H1 (cell line): ENCODE measurements at regions not wholly inside any gene's neighbourhood (a gene's known extent, or its start where the extent isn't known, plus 50 kb on each side); places are given as distances from the start of the nearest gene placed in this dataset.

Experiments used
- CTCF ChIA-PET: fragments of 300-600 bp; sonication (Branson Sonifier 250); formaldehyde crosslinking; loops from one replicate; lab custom pipeline; 2021; ENCODE audit not compliant: partially characterized antibody; lab: Charles Lee
- POLR2A ChIA-PET: fragments of 300-600 bp; sonication (Branson Sonifier 250); formaldehyde crosslinking; loops from one replicate; lab custom pipeline; 2021; ENCODE audit warnings: inconsistent platforms; ENCODE audit not compliant: partially characterized antibody; lab: Charles Lee
- DNase-seq, 2 experiments: peaks; one replicate each; pipeline versions ENCODE4 v3.0.0 to v3.0.0-alpha.2; 2010 to 2022; ENCODE audit warnings: low spot score in 2 of 2, low read depth in 1 of 2, mixed read lengths in 1 of 2
- FAIRE-seq: peaks from 2 replicates; lab custom pipeline; 2011; peaks lifted over from hg19 to GRCh38; lab: Jason Lieb, UNC
- H2AFZ ChIP-seq: 2 replicates; pipeline ENCODE4 v1.8.1; 2012; ENCODE audit warnings: low read length, inconsistent platforms
- H2AK5ac ChIP-seq: 2 replicates; pipeline ENCODE4 v1.6.1; 2013; ENCODE audit warnings: low read depth, low read length
- H2BK120ac ChIP-seq: replicated peaks from 2 replicates; pipeline ENCODE3; 2013; ENCODE audit warnings: low read depth, low read length, inconsistent platforms
- H2BK12ac ChIP-seq: 2 replicates; pipeline ENCODE4 v1.6.1; 2013; ENCODE audit warnings: low read depth, low read length
- H2BK15ac ChIP-seq: 2 replicates; pipeline ENCODE4 v1.6.1; 2013; ENCODE audit warnings: low read length
- H2BK20ac ChIP-seq: 2 replicates; pipeline ENCODE4 v1.6.1; 2013; ENCODE audit warnings: low read length
- H2BK5ac ChIP-seq: 2 replicates; pipeline ENCODE4 v1.6.1; 2013; ENCODE audit warnings: low read depth, low read length
- H3K14ac ChIP-seq: 2 replicates; pipeline ENCODE4 v1.6.1; 2013; ENCODE audit warnings: inconsistent platforms; ENCODE audit not compliant: insufficient read length
- H3K18ac ChIP-seq: 2 replicates; pipeline ENCODE4 v1.6.1; 2013; ENCODE audit warnings: low read length; ENCODE audit errors: extremely low read depth
- H3K23ac ChIP-seq: 2 replicates; pipeline ENCODE4 v1.6.1; 2013; ENCODE audit warnings: inconsistent platforms; ENCODE audit not compliant: insufficient read length
- H3K23me2 ChIP-seq: 2 replicates; pipeline ENCODE4 v1.6.1; 2013; ENCODE audit warnings: low read depth, low read length
- H3K27ac ChIP-seq: 2 replicates; pipeline ENCODE4 v1.6.1; 2011; ENCODE audit warnings: low read depth, low read length, inconsistent platforms
- H3K27me3 ChIP-seq, 4 experiments: replicated peaks in 1 of 4; 1 replicate in 1 of 4; 2 replicates in 3 of 4; pipeline versions ENCODE4 v1.6.1 to v1.8.1; 2011 to 2013; ENCODE audit warnings: low read length in 3 of 4, mild to moderate bottlenecking in 3 of 4, inconsistent platforms in 2 of 4, mixed read lengths in 2 of 4, moderate library complexity in 1 of 4; ENCODE audit not compliant: control insufficient read depth in 3 of 4, insufficient read depth in 3 of 4; ENCODE audit errors: extremely low read depth in 1 of 4
- H3K36me3 ChIP-seq, 4 experiments: 2 replicates each; pipeline versions ENCODE4 v1.6.1 to v1.8.1; 2011 to 2013; ENCODE audit warnings: mild to moderate bottlenecking in 4 of 4, low read length in 3 of 4, moderate library complexity in 2 of 4, control low read depth in 1 of 4, inconsistent platforms in 1 of 4; ENCODE audit not compliant: insufficient read depth in 4 of 4, control insufficient read depth in 2 of 4
- H3K4ac ChIP-seq: replicated peaks from 2 replicates; pipeline ENCODE3; 2013; ENCODE audit warnings: low read length, low read depth, mixed read lengths, inconsistent platforms; ENCODE audit not compliant: insufficient read length
- H3K4me1 ChIP-seq, 4 experiments: replicated peaks in 1 of 4; 1 replicate in 1 of 4; 2 replicates in 3 of 4; pipeline versions ENCODE4 v1.6.1 to v1.8.1; 2011 to 2013; ENCODE audit warnings: low read length in 3 of 4, inconsistent platforms in 2 of 4, mixed read lengths in 1 of 4; ENCODE audit not compliant: insufficient read depth in 4 of 4, control insufficient read depth in 3 of 4
- H3K4me2 ChIP-seq, 2 experiments: 2 replicates each; pipeline versions ENCODE4 v1.6.1 to v1.8.1; 2011 to 2013; ENCODE audit warnings: low read depth in 2 of 2, low read length in 2 of 2, control low read depth in 1 of 2, inconsistent platforms in 1 of 2, mild to moderate bottlenecking in 1 of 2; ENCODE audit not compliant: insufficient read depth in 1 of 2
- H3K4me3 ChIP-seq, 4 experiments: fragments of 200-600, 300-600 bp in 1 of 4; sonication (generic), shearing (Covaris generic), sonication (Bioruptor Twin) in 1 of 4; 2 replicates each; pipeline versions ENCODE4 v1.5.1 to v1.8.1; 2011 to 2016; ENCODE audit warnings: low read length in 4 of 4, low read depth in 3 of 4, control low read depth in 2 of 4, inconsistent platforms in 2 of 4, mild to moderate bottlenecking in 2 of 4, mixed read lengths in 1 of 4, moderate library complexity in 1 of 4; ENCODE audit not compliant: insufficient read depth in 2 of 4; ENCODE audit errors: extremely low read depth in 1 of 4
- H3K56ac ChIP-seq: replicated peaks from 2 replicates; pipeline ENCODE3; 2013; ENCODE audit warnings: low read depth, mild to moderate bottlenecking, mixed read lengths, low read length, inconsistent platforms; ENCODE audit not compliant: insufficient read length
- H3K79me1 ChIP-seq: 2 replicates; pipeline ENCODE4 v1.6.1; 2013; ENCODE audit warnings: low read depth, low read length, control low read depth
- H3K79me2 ChIP-seq, 2 experiments: 2 replicates each; pipeline versions ENCODE4 v1.6.1 to v1.8.1; 2012 to 2013; ENCODE audit warnings: low read length in 2 of 2, mild to moderate bottlenecking in 2 of 2, inconsistent platforms in 1 of 2; ENCODE audit not compliant: insufficient read depth in 2 of 2, control insufficient read depth in 1 of 2
- H3K9ac ChIP-seq, 4 experiments: replicated peaks in 1 of 4; 1 replicate in 1 of 4; 2 replicates in 3 of 4; pipeline versions ENCODE4 v1.6.1 to v1.8.1; 2011 to 2013; ENCODE audit warnings: low read depth in 3 of 4, low read length in 3 of 4, control low read depth in 2 of 4, mild to moderate bottlenecking in 2 of 4, moderate library complexity in 2 of 4, inconsistent platforms in 1 of 4; ENCODE audit errors: extremely low read depth in 1 of 4
- H3K9me3 ChIP-seq, 2 experiments: 2 replicates each; pipeline versions ENCODE4 v1.6.1 to v1.8.1; 2012 to 2013; ENCODE audit warnings: mild to moderate bottlenecking in 2 of 2, moderate library complexity in 2 of 2, control low read depth in 1 of 2, inconsistent platforms in 1 of 2, low read depth in 1 of 2, low read length in 1 of 2, mixed read lengths in 1 of 2; ENCODE audit not compliant: insufficient read depth in 2 of 2
- H4K20me1 ChIP-seq, 2 experiments: replicated peaks in 1 of 2; 2 replicates each; pipeline versions ENCODE3 to v1.8.1; 2011 to 2013; ENCODE audit warnings: inconsistent platforms in 2 of 2, low read length in 2 of 2, mild to moderate bottlenecking in 1 of 2; ENCODE audit not compliant: insufficient read depth in 2 of 2, control insufficient read depth in 1 of 2
- H4K5ac ChIP-seq: 2 replicates; pipeline ENCODE4 v1.6.1; 2013; ENCODE audit warnings: low read length, low read depth, mixed read lengths, inconsistent platforms; ENCODE audit not compliant: insufficient read length
- H4K8ac ChIP-seq: 2 replicates; pipeline ENCODE4 v1.8.0; 2013; ENCODE audit warnings: mild to moderate bottlenecking, moderate library complexity, low read length, inconsistent platforms; ENCODE audit not compliant: insufficient read depth; ENCODE audit errors: extremely low read depth
- H4K91ac ChIP-seq: replicated peaks from 2 replicates; pipeline ENCODE3; 2013; ENCODE audit warnings: low read length, mixed read lengths, inconsistent platforms; ENCODE audit not compliant: insufficient read length
- BCL11A ChIP-seq, 2 experiments: IDR thresholded peaks; one replicate each; pipeline ENCODE4 v1.6.1; 2011; ENCODE audit warnings: low read depth in 2 of 2, low read length in 2 of 2, mild to moderate bottlenecking in 2 of 2
- CREB1 ChIP-seq: IDR thresholded peaks from 2 replicates; pipeline ENCODE4 v1.6.1; 2012; ENCODE audit warnings: inconsistent platforms
- FOSL1 ChIP-seq: IDR thresholded peaks from 2 replicates; pipeline ENCODE4 v1.6.1; 2011; ENCODE audit warnings: mild to moderate bottlenecking, low read depth, low read length, moderate library complexity; ENCODE audit not compliant: insufficient read depth
- HDAC6 ChIP-seq: IDR thresholded peaks from one replicate; pipeline ENCODE4 v1.7.1; 2012; ENCODE audit warnings: low read depth, mild to moderate bottlenecking, inconsistent platforms, low read length, moderate library complexity
- KDM4A ChIP-seq: IDR thresholded peaks from one replicate; pipeline ENCODE4 v1.7.1; 2012; ENCODE audit warnings: low read depth, mild to moderate bottlenecking, moderate library complexity, low read length, inconsistent platforms; ENCODE audit not compliant: severe bottlenecking
- MAX ChIP-seq: IDR thresholded peaks from 2 replicates; pipeline ENCODE4 v1.6.1; 2012; ENCODE audit warnings: inconsistent platforms
- POLR2A ChIP-seq, 2 experiments: IDR thresholded peaks; 1 replicate in 1 of 2; 2 replicates in 1 of 2; pipeline ENCODE4 v1.6.1; 2011; ENCODE audit warnings: low read depth in 2 of 2, low read length in 2 of 2, mild to moderate bottlenecking in 2 of 2; ENCODE audit errors: control extremely low read depth in 1 of 2
- SRF ChIP-seq: IDR thresholded peaks from 2 replicates; pipeline ENCODE4 v1.6.1; 2011; ENCODE audit warnings: mild to moderate bottlenecking, low read depth, low read length, moderate library complexity
- WGBS, 2 experiments: shearing (Covaris generic) in 1 of 2; methylation state at CpG; one replicate each; pipeline versions ENCODE4 v1.1.6 to v1.1.7; 2013 to 2015; ENCODE audit warnings: low lambda C conversion rate in 2 of 2, mixed read lengths in 2 of 2, inconsistent platforms in 1 of 2, low coverage in 1 of 2, missing lambda C conversion rate in 1 of 2; ENCODE audit not compliant: insufficient replicate concordance in 2 of 2, insufficient coverage in 1 of 2, insufficient read length in 1 of 2; ENCODE audit errors: extremely low coverage in 1 of 2, missing lambda C conversion rate in 1 of 2; 5-methylcytosine and 5-hydroxymethylcytosine counted together

GRCh38 chr6:2558861-2559801, 191.6 kb downstream of the MYLK4 start:
- Histone ChIP-seq H4K91ac (no peak overlapping the region), H3K23ac (no peak overlapping the region), H2BK20ac (no peak overlapping the region), H4K20me1 (no peaks in the 10 kb centered on the region), H3K27me3 (no peaks in the 10 kb centered on the region), H3K23me2 (no peaks in the 10 kb centered on the region), H2AK5ac (no peak overlapping the region), H3K56ac (no peak overlapping the region), H2BK15ac (no peak overlapping the region), H3K36me3 (no peaks in the 10 kb centered on the region), H2AFZ (peak overlapping the region; percentile 65; the same call in 1 of the 2 replicates), H3K4me2 (no peak overlapping the region), H3K4me1 (no peaks in the 10 kb centered on the region), H4K5ac (no peak overlapping the region), H3K14ac (no peak overlapping the region), H3K27ac (no peak overlapping the region), H2BK5ac (no peak overlapping the region), H3K18ac (no peak overlapping the region), H2BK120ac (no peak overlapping the region), H3K4me3 (no peak overlapping the region), H3K4ac (no peak overlapping the region), H3K9ac (no peak overlapping the region), H3K79me2 (no peaks in the 10 kb centered on the region)
- DNase-seq (no peak), FAIRE-seq (no peak)
- whole genome bisulfite sequencing, 2 experiments: 90% methylated on average over 22 of the region's 25 CpGs; no CpG with 5 or more reads in 1 of the 2 experiments
- TF ChIP-seq BCL11A (IDR thresholded peaks at IDR 0.05; ENCODE audit: low read depth in 2 of 2, low read length in 2 of 2): no peak
- no peak for TF ChIP-seq POLR2A (IDR thresholded peaks at IDR 0.05; ENCODE audit: control extremely low read depth in 1 of 2, low read depth in 2 of 2, low read length in 2 of 2)
- no peak for TF ChIP-seq SRF
- TF ChIP-seq FOSL1: no peak
- TF ChIP-seq MAX: no peak
- TF ChIP-seq KDM4A: no peak
- no peak for TF ChIP-seq HDAC6
- no peak for TF ChIP-seq CREB1
- TF ChIP-seq, all 59 proteins: peak for 0
- no peaks in the 10 kb centered on the region for H3K79me1 ChIP-seq
- ChIA-PET CTCF (interaction anchor here (1.0 to 1.8 kb wide), 5 partner anchors 31 to 208 kb away, joined by 3 to 6 read pairs (median 3); no protein-coding TSS in a partner anchor), POLR2A (no interaction called here)
- H2BK12ac ChIP-seq: no peak overlapping the region
- no peak overlapping the region for H4K8ac ChIP-seq
- no peaks in the 10 kb centered on the region for H3K9me3 ChIP-seq
